LNCAP (cell line): ENCODE measurements at regions not wholly inside any gene's neighbourhood (a gene's known extent, or its start where the extent isn't known, plus 50 kb on each side); places are given as distances from the start of the nearest gene placed in this dataset.

ENCODE experiments used
- TF ChIP-seq, protein P1 (sequence below): fragments of 450-650 bp; IDR thresholded peaks from 2 replicates; pipeline ENCODE4 v1.5.1; 2017; ENCODE audit warnings: mild to moderate bottlenecking

DNA sequence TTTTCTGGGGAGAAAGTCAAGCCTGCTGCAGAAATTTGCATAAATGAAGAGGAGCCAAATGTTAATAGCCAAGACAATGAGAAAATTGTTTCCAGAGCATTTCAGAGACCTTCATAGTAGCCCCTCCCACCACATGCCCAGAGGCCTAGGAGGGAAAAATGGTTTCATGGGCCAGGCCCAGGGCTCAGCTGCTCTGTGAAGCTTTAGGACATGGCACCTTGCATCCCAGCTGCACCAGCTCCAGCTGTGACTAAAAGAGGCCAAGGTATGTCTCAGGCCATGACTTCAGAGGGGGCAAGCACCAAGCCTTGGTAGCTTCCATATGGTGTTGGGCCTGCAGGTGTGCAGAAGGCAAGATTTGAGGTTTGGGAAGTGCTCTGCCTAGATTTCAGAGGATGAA, 258.8 kb upstream of the SATB1 start:
- TF ChIP-seq, protein P1, sequence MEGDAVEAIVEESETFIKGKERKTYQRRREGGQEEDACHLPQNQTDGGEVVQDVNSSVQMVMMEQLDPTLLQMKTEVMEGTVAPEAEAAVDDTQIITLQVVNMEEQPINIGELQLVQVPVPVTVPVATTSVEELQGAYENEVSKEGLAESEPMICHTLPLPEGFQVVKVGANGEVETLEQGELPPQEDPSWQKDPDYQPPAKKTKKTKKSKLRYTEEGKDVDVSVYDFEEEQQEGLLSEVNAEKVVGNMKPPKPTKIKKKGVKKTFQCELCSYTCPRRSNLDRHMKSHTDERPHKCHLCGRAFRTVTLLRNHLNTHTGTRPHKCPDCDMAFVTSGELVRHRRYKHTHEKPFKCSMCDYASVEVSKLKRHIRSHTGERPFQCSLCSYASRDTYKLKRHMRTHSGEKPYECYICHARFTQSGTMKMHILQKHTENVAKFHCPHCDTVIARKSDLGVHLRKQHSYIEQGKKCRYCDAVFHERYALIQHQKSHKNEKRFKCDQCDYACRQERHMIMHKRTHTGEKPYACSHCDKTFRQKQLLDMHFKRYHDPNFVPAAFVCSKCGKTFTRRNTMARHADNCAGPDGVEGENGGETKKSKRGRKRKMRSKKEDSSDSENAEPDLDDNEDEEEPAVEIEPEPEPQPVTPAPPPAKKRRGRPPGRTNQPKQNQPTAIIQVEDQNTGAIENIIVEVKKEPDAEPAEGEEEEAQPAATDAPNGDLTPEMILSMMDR = no peak

GRCh38 chr3:18681818-18682345, 256.7 kb upstream of the SATB1 start:
- TF ChIP-seq, protein P1 = no peak

DNA sequence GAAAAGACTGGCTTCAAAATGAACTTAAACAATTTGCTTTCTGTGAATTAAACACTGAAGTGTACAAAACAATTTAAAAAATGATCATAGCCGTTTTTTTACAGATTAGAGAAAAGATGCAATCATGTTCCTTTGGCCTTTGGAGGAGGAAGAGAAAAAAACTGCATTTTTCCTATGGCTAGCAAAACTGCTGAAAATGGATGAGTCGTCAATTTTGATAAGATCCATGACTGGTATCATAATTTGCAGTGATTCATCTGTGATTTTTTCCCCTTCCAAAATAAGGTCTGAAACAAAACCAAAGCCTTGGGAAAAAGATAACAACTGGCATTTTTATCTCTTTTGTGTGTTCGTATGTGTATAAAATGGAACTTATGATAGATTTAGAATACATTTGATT, 255.6 kb upstream of the SATB1 start:
- TF ChIP-seq, protein P1 = no peak

DNA sequence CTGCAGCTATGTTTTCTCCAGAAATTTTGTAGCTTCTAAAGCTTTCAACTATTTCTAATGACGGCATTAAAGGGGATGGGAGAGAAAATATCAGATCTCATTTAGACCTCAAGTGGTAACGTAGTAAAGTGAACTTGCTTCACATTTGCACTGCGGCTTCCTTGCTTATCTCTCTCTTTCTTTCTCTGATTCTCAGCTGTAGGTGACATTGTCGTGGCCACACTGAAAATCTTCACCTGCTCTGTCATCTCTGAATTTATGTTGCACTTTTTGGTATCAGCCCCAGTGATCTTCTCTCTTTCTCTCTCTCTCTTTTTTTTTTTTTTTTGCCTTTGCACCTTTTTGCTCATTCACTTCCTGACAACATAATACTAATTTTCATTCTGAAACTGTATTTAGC, 254.1 kb upstream of the SATB1 start:
- TF ChIP-seq, protein P1 = no peak

GRCh38 chr3:18675197-18675596, 250.1 kb upstream of the SATB1 start:
- TF ChIP-seq, protein P1 = no peak

GRCh38 chr3:18672561-18672960, 247.4 kb upstream of the SATB1 start:
- TF ChIP-seq, protein P1 = no peak

DNA sequence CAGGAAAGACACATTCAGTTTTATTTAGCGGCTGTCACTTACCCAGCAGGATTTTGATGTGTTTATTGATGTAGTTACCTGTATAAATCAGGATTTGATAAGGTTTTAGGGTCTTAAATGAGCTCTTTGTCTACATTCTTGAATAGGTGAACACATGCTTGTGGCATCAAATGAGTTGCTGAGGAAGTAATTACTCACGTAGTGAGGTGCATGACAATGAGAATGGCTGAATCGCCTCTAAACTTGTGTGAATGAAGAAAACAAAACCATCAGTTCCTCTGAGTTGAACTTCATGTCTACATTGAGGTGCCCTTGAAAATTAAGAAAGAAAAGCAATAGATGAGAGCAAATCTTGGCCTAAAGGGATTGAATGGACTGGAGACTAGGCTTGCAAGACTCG, 245.6 kb upstream of the SATB1 start:
- TF ChIP-seq, protein P1 = no peak

DNA sequence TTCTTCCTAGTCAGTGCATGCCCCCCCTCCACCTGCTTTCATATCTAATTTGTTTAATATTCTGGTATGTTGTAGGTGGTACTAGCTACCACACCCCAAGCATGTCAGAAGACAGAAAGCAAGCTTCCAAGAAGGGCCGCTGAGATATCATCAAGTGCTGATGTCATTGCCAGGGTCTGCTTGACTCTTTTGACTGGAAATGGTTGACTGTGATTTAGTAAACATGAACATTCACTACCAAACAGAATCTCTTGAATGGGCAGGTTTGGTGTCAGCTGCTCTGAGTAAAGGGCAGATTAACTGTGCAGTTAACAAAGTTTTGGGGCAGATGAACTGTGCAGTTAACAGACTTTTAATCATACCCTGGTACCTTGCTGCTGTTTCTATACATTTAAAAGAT, 244.2 kb upstream of the SATB1 start:
- TF ChIP-seq, protein P1 = no peak
